Endothelial cell (in vitro differentiated cells): ENCODE measurements at regions not wholly inside any gene's neighbourhood (a gene's known extent, or its start where the extent isn't known, plus 50 kb on each side); places are given as distances from the start of the nearest gene placed in this dataset.

Source experiments
- DNase-seq: peaks from one replicate; pipeline ENCODE4 v3.0.0; 2021; ENCODE audit warnings: low spot score
- H3K27ac Mint-ChIP-seq: one replicate; pipeline ENCODE4 v1.8.0; 2021; ENCODE audit warnings: mixed read lengths, inconsistent platforms; ENCODE audit not compliant: unreplicated experiment
- H3K27me3 Mint-ChIP-seq: one replicate; pipeline ENCODE4 v1.8.0; 2021; ENCODE audit warnings: mild to moderate bottlenecking, moderate library complexity, mixed read lengths, inconsistent platforms; ENCODE audit not compliant: unreplicated experiment
- H3K36me3 Mint-ChIP-seq: one replicate; pipeline ENCODE4 v1.8.0; 2021; ENCODE audit warnings: mild to moderate bottlenecking, low read depth, mixed read lengths, inconsistent platforms; ENCODE audit not compliant: unreplicated experiment
- H3K4me1 Mint-ChIP-seq: one replicate; pipeline ENCODE4 v1.8.0; 2021; ENCODE audit warnings: mild to moderate bottlenecking, mixed read lengths, inconsistent platforms; ENCODE audit not compliant: unreplicated experiment
- H3K4me3 Mint-ChIP-seq: one replicate; pipeline ENCODE4 v1.8.0; 2021; ENCODE audit warnings: mild to moderate bottlenecking, mixed read lengths, inconsistent platforms; ENCODE audit not compliant: unreplicated experiment
- H3K9me3 Mint-ChIP-seq: one replicate; pipeline ENCODE4 v1.8.0; 2021; ENCODE audit warnings: mixed read lengths, inconsistent platforms; ENCODE audit not compliant: unreplicated experiment
- CTCF ChIP-seq: fragments of 200-600 bp; sonication (generic); IDR thresholded peaks from one replicate; pipeline ENCODE4 v1.5.0; 2021; ENCODE audit warnings: antibody characterized with exemption; ENCODE audit not compliant: unreplicated experiment

- no peak overlapping the region for H3K27ac Mint-ChIP-seq
- H3K4me3 Mint-ChIP-seq: no peak overlapping the region
- H3K9me3 Mint-ChIP-seq: no peaks in the 10 kb centered on the region
- no peaks in the 10 kb centered on the region for H3K36me3 Mint-ChIP-seq
- peaks cover 2% of the 10 kb centered on the region for H3K27me3 Mint-ChIP-seq
- no peak for TF ChIP-seq CTCF
- H3K4me1 Mint-ChIP-seq: peaks cover 2% of the 10 kb centered on the region
- DNase-seq: no peak
Measured at GRCh38 chr10:2543142-2543886, 524.0 kb upstream of the PFKP start.

GRCh38 chr10:2541176-2541575 lies 526.2 kb upstream of the PFKP start:
- Mint-ChIP-seq H3K9me3 (no peaks in the 10 kb centered on the region), H3K27ac (no peak overlapping the region), H3K36me3 (no peaks in the 10 kb centered on the region), H3K4me1 (peaks cover 2% of the 10 kb centered on the region), H3K4me3 (no peak overlapping the region), H3K27me3 (peaks cover 2% of the 10 kb centered on the region)
- TF ChIP-seq CTCF: no peak
- no peak for DNase-seq

GRCh38 chr10:2529945-2530344 lies 537.4 kb upstream of the PFKP start:
- DNase-seq: no peak
- no peak for TF ChIP-seq CTCF
- Mint-ChIP-seq H3K27me3 (no peaks in the 10 kb centered on the region), H3K4me3 (no peak overlapping the region), H3K4me1 (no peaks in the 10 kb centered on the region), H3K36me3 (no peaks in the 10 kb centered on the region), H3K27ac (no peak overlapping the region), H3K9me3 (no peaks in the 10 kb centered on the region)

- no peak for DNase-seq
- no peak overlapping the region for H3K27ac Mint-ChIP-seq
Measured at GRCh38 chr10:2525781-2526180, 541.6 kb upstream of the PFKP start.

More at GRCh38 chr10:2525781-2526180, 541.6 kb upstream of the PFKP start:
- Mint-ChIP-seq H3K27me3 (no peaks in the 10 kb centered on the region), H3K4me1 (no peaks in the 10 kb centered on the region), H3K4me3 (no peak overlapping the region), H3K9me3 (no peaks in the 10 kb centered on the region), H3K36me3 (peaks cover 4% of the 10 kb centered on the region)
- TF ChIP-seq CTCF: no peak
